Chondrocyte (in vitro differentiated cells): ENCODE measurements at regions not wholly inside any gene's neighbourhood (a gene's known extent, or its start where the extent isn't known, plus 50 kb on each side); places are given as distances from the start of the nearest gene placed in this dataset.

Experiments used
- DNase-seq: peaks from one replicate; pipeline ENCODE4 v3.0.0; 2021; ENCODE audit warnings: mixed read lengths, low spot score
- H3K27ac Mint-ChIP-seq: one replicate; pipeline ENCODE4 v1.8.0; 2021; ENCODE audit warnings: mild to moderate bottlenecking, moderate library complexity, mixed read lengths; ENCODE audit not compliant: unreplicated experiment
- H3K27me3 Mint-ChIP-seq: 2 replicates; pipeline ENCODE4 v1.8.0; 2021; ENCODE audit warnings: low read depth, mixed read lengths
- H3K36me3 Mint-ChIP-seq: 2 replicates; pipeline ENCODE4 v1.8.0; 2021; ENCODE audit warnings: low read depth, mixed read lengths
- H3K4me1 Mint-ChIP-seq: 2 replicates; pipeline ENCODE4 v1.8.0; 2021; ENCODE audit warnings: low read depth, mild to moderate bottlenecking, mixed read lengths
- H3K4me3 Mint-ChIP-seq: one replicate; pipeline ENCODE4 v1.8.0; 2021; ENCODE audit warnings: mild to moderate bottlenecking, moderate library complexity, mixed read lengths; ENCODE audit not compliant: unreplicated experiment
- H3K9me3 Mint-ChIP-seq: 2 replicates; pipeline ENCODE4 v1.8.0; 2021; ENCODE audit warnings: low read depth, mixed read lengths
- TF ChIP-seq, protein P1 (sequence below): fragments of 200-600 bp; sonication (generic); IDR thresholded peaks from 2 replicates; pipeline ENCODE4 v1.5.0; 2021; ENCODE audit warnings: antibody characterized with exemption, mild to moderate bottlenecking, moderate library complexity

DNA sequence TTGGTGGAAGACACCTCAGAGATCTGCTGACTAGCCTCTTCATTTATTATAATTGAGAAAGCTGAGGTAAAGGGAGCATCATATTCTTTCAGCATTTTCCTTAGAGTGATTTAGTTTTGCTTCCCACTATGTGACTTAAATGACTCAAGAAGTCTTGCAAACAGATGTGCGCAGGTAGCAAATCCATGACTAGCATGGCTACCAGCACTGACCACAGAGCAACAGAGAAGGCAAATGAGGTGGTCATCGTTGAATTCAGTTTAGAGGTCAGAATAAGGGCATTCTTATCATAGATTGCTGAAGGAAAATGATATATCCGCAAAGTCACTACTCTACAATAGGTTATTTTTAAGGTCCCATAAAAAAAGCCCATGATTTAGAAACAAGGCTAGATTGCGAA is 162.2 kb downstream of the PIK3R1 start:
- Mint-ChIP-seq H3K27ac (no peak overlapping the region), H3K27me3 (no peaks in the 10 kb centered on the region), H3K4me1 (peaks cover 24% of the 10 kb centered on the region), H3K4me3 (no peak overlapping the region), H3K9me3 (peaks cover 5% of the 10 kb centered on the region), H3K36me3 (no peaks in the 10 kb centered on the region)
- no peak for DNase-seq
- TF ChIP-seq, protein P1, sequence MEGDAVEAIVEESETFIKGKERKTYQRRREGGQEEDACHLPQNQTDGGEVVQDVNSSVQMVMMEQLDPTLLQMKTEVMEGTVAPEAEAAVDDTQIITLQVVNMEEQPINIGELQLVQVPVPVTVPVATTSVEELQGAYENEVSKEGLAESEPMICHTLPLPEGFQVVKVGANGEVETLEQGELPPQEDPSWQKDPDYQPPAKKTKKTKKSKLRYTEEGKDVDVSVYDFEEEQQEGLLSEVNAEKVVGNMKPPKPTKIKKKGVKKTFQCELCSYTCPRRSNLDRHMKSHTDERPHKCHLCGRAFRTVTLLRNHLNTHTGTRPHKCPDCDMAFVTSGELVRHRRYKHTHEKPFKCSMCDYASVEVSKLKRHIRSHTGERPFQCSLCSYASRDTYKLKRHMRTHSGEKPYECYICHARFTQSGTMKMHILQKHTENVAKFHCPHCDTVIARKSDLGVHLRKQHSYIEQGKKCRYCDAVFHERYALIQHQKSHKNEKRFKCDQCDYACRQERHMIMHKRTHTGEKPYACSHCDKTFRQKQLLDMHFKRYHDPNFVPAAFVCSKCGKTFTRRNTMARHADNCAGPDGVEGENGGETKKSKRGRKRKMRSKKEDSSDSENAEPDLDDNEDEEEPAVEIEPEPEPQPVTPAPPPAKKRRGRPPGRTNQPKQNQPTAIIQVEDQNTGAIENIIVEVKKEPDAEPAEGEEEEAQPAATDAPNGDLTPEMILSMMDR = no peak

- Mint-ChIP-seq H3K27ac (no peak overlapping the region), H3K4me1 (peaks cover 26% of the 10 kb centered on the region), H3K27me3 (no peaks in the 10 kb centered on the region)
Measured at GRCh38 chr5:68378204-68378820, 162.8 kb downstream of the PIK3R1 start.

DNA sequence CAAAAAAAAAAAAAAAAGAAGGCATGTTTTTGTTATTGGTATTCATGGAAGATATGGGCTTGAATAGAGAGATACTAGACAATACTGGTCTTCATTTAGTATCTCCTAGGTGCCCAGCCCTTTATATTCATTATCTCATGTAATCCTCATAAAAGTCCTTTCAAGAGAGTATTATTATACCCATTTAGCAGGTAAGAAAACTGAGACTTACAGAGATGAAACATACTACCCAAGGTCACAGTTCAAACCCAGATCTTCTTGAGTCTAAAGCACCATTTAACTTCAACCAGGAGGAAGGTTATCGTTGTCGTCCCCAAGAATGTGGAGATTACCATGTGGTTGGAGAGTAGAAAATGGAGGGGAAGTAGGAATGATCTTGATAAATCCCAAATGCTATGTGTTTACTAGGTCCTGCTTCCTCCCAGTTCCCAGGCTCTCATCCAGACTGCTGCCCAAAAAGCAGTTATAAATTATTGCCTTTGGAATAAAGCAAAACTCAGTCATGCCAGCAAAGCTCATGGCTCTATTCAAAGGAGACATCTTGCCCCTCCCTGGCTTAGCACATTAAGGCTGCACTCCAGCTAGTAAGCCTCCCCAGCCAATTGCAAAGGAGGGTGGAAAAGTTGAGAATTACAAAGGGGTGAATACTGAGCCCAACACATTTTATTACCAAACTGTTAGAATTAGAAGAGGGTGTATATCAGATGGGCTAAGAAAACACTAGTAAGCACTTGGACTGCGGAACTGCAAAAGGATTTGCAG is 163.9 kb downstream of the PIK3R1 start:
- H3K4me1 Mint-ChIP-seq = peaks cover 25% of the 10 kb centered on the region
- H3K27ac Mint-ChIP-seq = no peak overlapping the region
- no peak overlapping the region for H3K4me3 Mint-ChIP-seq
- DNase-seq = no peak
- H3K27me3 Mint-ChIP-seq = no peaks in the 10 kb centered on the region
- no peaks in the 10 kb centered on the region for H3K9me3 Mint-ChIP-seq
- TF ChIP-seq, protein P1 = no peak
- H3K36me3 Mint-ChIP-seq = no peaks in the 10 kb centered on the region

More at GRCh38 chr5:68378204-68378820, 162.8 kb downstream of the PIK3R1 start:
- H3K36me3 Mint-ChIP-seq = no peaks in the 10 kb centered on the region
- TF ChIP-seq, protein P1 = no peak
- no peak overlapping the region for H3K4me3 Mint-ChIP-seq
- no peak for DNase-seq
- H3K9me3 Mint-ChIP-seq = peaks cover 2% of the 10 kb centered on the region

DNA sequence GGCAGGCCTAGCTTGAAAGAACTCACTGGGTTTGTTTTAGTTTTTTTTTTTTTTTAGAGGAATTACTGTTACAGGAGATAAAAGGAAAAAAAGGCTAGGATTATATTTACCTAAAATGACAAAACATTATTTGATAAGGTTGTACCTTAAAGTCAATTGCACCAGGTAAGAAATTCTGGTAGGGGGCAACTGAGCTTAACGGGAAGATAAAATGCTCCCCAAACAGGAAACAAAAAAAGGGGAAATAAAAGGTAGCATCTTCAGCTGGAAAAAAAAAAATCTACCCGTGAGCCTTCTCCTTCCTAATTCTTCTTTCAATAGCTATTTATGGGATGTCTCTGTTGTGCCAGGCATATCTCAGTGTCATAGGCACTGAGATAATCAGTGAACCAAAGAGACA is 164.5 kb downstream of the PIK3R1 start:
- Mint-ChIP-seq H3K4me1 (peaks cover 19% of the 10 kb centered on the region), H3K36me3 (no peaks in the 10 kb centered on the region), H3K4me3 (no peak overlapping the region), H3K9me3 (no peaks in the 10 kb centered on the region), H3K27ac (no peak overlapping the region), H3K27me3 (no peaks in the 10 kb centered on the region)
- TF ChIP-seq, protein P1 = no peak
- DNase-seq = no peak

- DNase-seq = no peak
- TF ChIP-seq, protein P1 = no peak
- Mint-ChIP-seq H3K27ac (no peak overlapping the region), H3K36me3 (no peaks in the 10 kb centered on the region), H3K4me1 (peaks cover 22% of the 10 kb centered on the region), H3K4me3 (no peak overlapping the region), H3K27me3 (no peaks in the 10 kb centered on the region), H3K9me3 (peaks cover under 1% of the 10 kb centered on the region)
Measured at GRCh38 chr5:68381060-68381459, 165.5 kb downstream of the PIK3R1 start.
